Natural killer cell (primary cell): ENCODE measurements at regions not wholly inside any gene's neighbourhood (a gene's known extent, or its start where the extent isn't known, plus 50 kb on each side); places are given as distances from the start of the nearest gene placed in this dataset.

Experiments used
- ATAC-seq, 3 donors: fragments of 150-1000 bp in 2 of 3; fragments of 200-7000 bp in 1 of 3; cut with Tn5 transposase; 1 replicate in 1 of 3; 2 replicates in 2 of 3; pipeline ENCODE4 v1.10.0; 2021; ENCODE audit warnings: mild to moderate bottlenecking in 2 of 3, moderate library complexity in 2 of 3
- DNase-seq, 2 donors: peaks; one replicate each; pipeline versions ENCODE4 v3.0.0 to v3.0.0-alpha.2; 2013 to 2021; ENCODE audit warnings: mixed read lengths in 1 of 2
- H3K27ac ChIP-seq: one replicate; pipeline ENCODE4 v1.5.1; 2013; ENCODE audit warnings: mild to moderate bottlenecking, low read length
- H3K27me3 ChIP-seq: one replicate; pipeline ENCODE4 v1.6.1; 2013; ENCODE audit warnings: low read length; ENCODE audit not compliant: control insufficient read depth, insufficient read depth
- H3K36me3 ChIP-seq: one replicate; pipeline ENCODE4 v1.6.1; 2013; ENCODE audit warnings: low read length; ENCODE audit not compliant: control insufficient read depth, insufficient read depth
- H3K4me1 ChIP-seq: one replicate; pipeline ENCODE4 v1.6.1; 2013; ENCODE audit warnings: low read length; ENCODE audit not compliant: control insufficient read depth, insufficient read depth
- H3K4me3 ChIP-seq: one replicate; pipeline ENCODE4 v1.5.1; 2013; ENCODE audit warnings: low read length
- H3K9me3 ChIP-seq: one replicate; pipeline ENCODE4 v1.6.1; 2013; ENCODE audit warnings: low read length; ENCODE audit not compliant: control insufficient read depth, insufficient read depth
- H3K27ac Mint-ChIP-seq, 2 donors: one replicate each; pipeline ENCODE4 v1.8.0; 2022; ENCODE audit warnings: mild to moderate bottlenecking in 2 of 2, mixed read lengths in 2 of 2, moderate library complexity in 1 of 2
- H3K27me3 Mint-ChIP-seq, 2 donors: one replicate each; pipeline ENCODE4 v1.8.0; 2022; ENCODE audit warnings: low read depth in 2 of 2, mixed read lengths in 2 of 2
- H3K36me3 Mint-ChIP-seq: one replicate; pipeline ENCODE4 v1.8.0; 2022; ENCODE audit warnings: mixed read lengths
- H3K4me1 Mint-ChIP-seq, 2 donors: one replicate each; pipeline ENCODE4 v1.8.0; 2022; ENCODE audit warnings: mixed read lengths in 2 of 2
- H3K4me3 Mint-ChIP-seq: one replicate; pipeline ENCODE4 v1.8.0; 2022; ENCODE audit warnings: mild to moderate bottlenecking, moderate library complexity, mixed read lengths
- H3K9me3 Mint-ChIP-seq, 2 donors: one replicate each; pipeline ENCODE4 v1.8.0; 2022; ENCODE audit warnings: mixed read lengths in 2 of 2
- CTCF ChIP-seq: fragments of 200-600 bp; IDR thresholded peaks from one replicate; pipeline ENCODE4 v1.8.0; 2022; ENCODE audit warnings: antibody characterized with exemption
- WGBS: methylation state at CpG from one replicate; pipeline ENCODE4 v1.1.7; 2013; ENCODE audit warnings: missing lambda C conversion rate; ENCODE audit not compliant: insufficient coverage; 5-methylcytosine and 5-hydroxymethylcytosine counted together
- intact Hi-C: fragments of 100-400 bp; cut with micrococcal nuclease; formaldehyde crosslinking; loops from one replicate; pipeline ENCODE4 v1.14.2; 2022

DNA sequence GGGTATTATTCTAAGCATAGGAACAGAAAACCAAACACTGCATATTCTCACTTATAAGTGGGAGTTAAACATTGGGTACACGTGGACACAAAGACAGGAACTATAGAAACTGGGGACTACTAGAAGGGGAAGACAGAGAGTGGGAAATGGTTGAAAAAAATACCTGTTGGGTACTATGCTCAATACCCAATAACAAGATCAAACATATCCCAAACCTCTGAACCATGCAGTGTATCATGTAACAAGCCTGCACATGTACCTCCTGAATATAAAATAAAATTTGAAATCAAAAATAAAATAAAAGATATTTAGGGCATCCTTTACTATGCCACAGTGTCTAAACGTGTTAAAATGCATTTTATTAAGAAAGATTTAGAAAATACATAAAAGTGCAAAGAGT lies 221.0 kb upstream of the TFPI start:
- H3K27ac Mint-ChIP-seq = no peak overlapping the region
- H3K27me3 Mint-ChIP-seq = no peaks in the 10 kb centered on the region
- Histone ChIP-seq H3K27ac (no peak overlapping the region), H3K9me3 (no peaks in the 10 kb centered on the region), H3K4me3 (no peak overlapping the region), H3K4me1 (no peaks in the 10 kb centered on the region), H3K27me3 (no peaks in the 10 kb centered on the region), H3K36me3 (no peaks in the 10 kb centered on the region)
- peaks cover 11 to 12% of the 10 kb centered on the region in 2 donors for H3K9me3 Mint-ChIP-seq
- peaks cover 1% of the 10 kb centered on the region for H3K36me3 Mint-ChIP-seq
- WGBS = no CpG with 5 or more reads among the region's 2 CpGs
- TF ChIP-seq CTCF = no peak
- ATAC-seq (no peak), DNase-seq (no peak)
- no peaks in the 10 kb centered on the region for H3K4me1 Mint-ChIP-seq
- H3K4me3 Mint-ChIP-seq = no peak overlapping the region
- intact Hi-C loops = no loop called here

DNA sequence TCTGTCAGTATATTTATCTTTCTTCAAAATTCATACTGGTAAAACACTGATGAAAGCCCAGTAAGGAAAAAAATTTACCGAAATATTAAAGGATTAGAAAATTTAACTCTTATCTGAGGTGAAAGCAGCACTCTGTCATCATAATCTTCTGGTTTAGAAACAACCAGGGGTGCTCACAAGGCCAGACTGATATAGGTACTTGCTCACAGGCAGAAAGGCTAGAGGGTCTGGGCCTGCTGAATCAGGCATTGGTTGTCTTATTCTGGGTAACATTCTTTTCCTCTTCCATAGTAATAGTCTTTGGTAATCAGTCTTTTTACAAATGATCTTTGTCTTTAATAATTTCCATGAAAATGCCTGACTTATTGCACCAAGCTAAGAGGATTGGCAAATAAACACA lies 221.4 kb upstream of the TFPI start:
- Mint-ChIP-seq H3K4me3 (no peak overlapping the region), H3K9me3 (peaks cover 12% of the 10 kb centered on the region in 2 donors), H3K27ac (no peak overlapping the region), H3K36me3 (no peaks in the 10 kb centered on the region), H3K4me1 (no peaks in the 10 kb centered on the region), H3K27me3 (no peaks in the 10 kb centered on the region)
- 88% methylated on average over 1 of the region's 1 CpG for WGBS
- no peak for TF ChIP-seq CTCF
- DNase-seq = no peak
- H3K27ac ChIP-seq = no peak overlapping the region
- intact Hi-C loops = no loop called here
- ATAC-seq = no peak
- no peaks in the 10 kb centered on the region for H3K9me3 ChIP-seq
- H3K4me3 ChIP-seq = no peak overlapping the region
- H3K36me3 ChIP-seq = no peaks in the 10 kb centered on the region
- no peaks in the 10 kb centered on the region for H3K4me1 ChIP-seq
- no peaks in the 10 kb centered on the region for H3K27me3 ChIP-seq

DNA sequence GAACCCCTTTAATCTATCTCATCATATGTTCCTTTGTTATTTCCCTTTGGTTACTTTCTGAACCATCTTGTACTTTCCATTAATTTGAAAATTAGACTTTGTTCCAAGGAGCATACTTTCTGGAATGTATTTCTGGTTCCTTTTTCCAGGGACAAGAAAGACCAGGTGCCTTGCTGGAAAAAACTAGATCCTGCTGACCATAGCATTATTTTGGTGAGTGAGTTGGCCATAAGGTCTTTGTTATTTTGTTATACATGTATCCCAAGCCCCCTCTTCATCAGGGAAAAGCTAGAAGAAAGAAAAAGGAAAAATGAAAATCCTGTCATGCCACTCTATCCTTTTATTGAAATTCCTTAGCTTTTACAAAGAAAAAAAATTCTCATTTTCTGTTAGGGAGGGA lies 228.1 kb upstream of the TFPI start:
- Mint-ChIP-seq H3K4me1 (no peaks in the 10 kb centered on the region), H3K4me3 (no peak overlapping the region)

More for the DNA sequence above, 228.1 kb upstream of the TFPI start:
- intact Hi-C loops = no loop called here
- Histone ChIP-seq H3K27me3 (no peaks in the 10 kb centered on the region), H3K36me3 (no peaks in the 10 kb centered on the region), H3K4me1 (no peaks in the 10 kb centered on the region), H3K4me3 (no peak overlapping the region), H3K27ac (no peak overlapping the region), H3K9me3 (no peaks in the 10 kb centered on the region)
- DNase-seq = no peak
- no peak overlapping the region for H3K27ac Mint-ChIP-seq
- TF ChIP-seq CTCF = no peak
- no peak for ATAC-seq
- peaks cover 16 to 26% of the 10 kb centered on the region in 2 donors for H3K9me3 Mint-ChIP-seq
- H3K36me3 Mint-ChIP-seq = no peaks in the 10 kb centered on the region
- no peaks in the 10 kb centered on the region for H3K27me3 Mint-ChIP-seq
